ENCODE measurements at regions not wholly inside any gene's neighbourhood (a gene's known extent, or its start where the extent isn't known, plus 50 kb on each side); places are given as distances from the start of the nearest gene placed in this dataset.
"Not testable (repeated sequence)": the region's sequence is repeated elsewhere in the genome, so short reads cannot be mapped to it uniquely, and the experiment has no call there.

DNA sequence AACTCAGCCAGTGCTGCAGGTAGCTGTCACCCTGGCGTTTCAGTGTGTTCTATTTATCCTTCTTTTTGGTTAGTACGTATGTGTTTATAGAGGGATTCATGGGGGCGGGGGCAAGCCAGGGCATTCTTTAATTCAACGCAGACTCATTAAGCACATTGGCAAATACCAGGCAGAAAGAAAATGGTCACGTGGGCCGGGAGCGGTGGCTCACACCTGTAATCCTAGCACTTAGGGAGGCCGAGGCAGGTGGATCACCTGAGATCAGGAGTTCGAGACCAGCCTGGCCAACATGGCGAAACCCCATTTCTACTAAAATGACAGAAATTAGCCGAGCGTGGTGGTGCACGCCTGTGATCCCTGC lies 69.1 kb downstream of the HAPSTR1 start:
- DNase-seq (ENCODE audit: low read depth) = no peak
- H3K4me1 ChIP-seq (ENCODE audit: control insufficient read depth, insufficient read depth, low read length) = no peaks in the 10 kb centered on the region
- no peaks in the 10 kb centered on the region for H3K36me3 ChIP-seq (ENCODE audit: control insufficient read depth, insufficient read depth, low read length, severe bottlenecking)
- H3K9me3 ChIP-seq (ENCODE audit: control insufficient read depth, low read length) = no peaks in the 10 kb centered on the region
- H3K27me3 ChIP-seq (replicated peaks; ENCODE audit: control insufficient read depth, insufficient read depth, low read length) = peaks cover 3% of the 10 kb centered on the region
- no peak overlapping the region for H3K9ac ChIP-seq (ENCODE audit: low read length)
- H3K4me3 ChIP-seq (ENCODE audit: low read length) = no peak overlapping the region

DNA sequence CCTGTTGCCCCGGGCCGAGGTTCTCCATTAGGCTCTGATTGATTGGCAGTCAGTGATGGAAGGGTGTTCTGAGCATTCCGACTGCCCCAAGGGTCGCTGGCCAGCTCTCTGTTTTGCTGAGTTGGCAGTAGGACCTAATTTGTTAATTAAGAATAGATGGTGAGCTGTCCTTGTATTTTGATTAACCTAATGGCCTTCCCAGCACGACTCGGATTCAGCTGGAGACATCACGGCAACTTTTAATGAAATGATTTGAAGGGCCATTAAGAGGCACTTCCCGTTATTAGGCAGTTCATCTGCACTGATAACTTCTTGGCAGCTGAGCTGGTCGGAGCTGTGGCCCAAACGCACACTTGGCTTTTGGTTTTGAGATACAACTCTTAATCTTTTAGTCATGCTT lies 74.2 kb downstream of the HAPSTR1 start:
- no peak for DNase-seq (ENCODE audit: low read depth)
- Histone ChIP-seq H3K9ac (ENCODE audit: low read length) (no peak overlapping the region), H3K36me3 (ENCODE audit: control insufficient read depth, insufficient read depth, low read length, severe bottlenecking) (no peaks in the 10 kb centered on the region), H3K4me3 (ENCODE audit: low read length) (no peak overlapping the region), H3K4me1 (ENCODE audit: control insufficient read depth, insufficient read depth, low read length) (no peaks in the 10 kb centered on the region), H3K9me3 (ENCODE audit: control insufficient read depth, low read length) (no peaks in the 10 kb centered on the region), H3K27me3 (replicated peaks; ENCODE audit: control insufficient read depth, insufficient read depth, low read length) (peaks cover 8% of the 10 kb centered on the region)

DNA sequence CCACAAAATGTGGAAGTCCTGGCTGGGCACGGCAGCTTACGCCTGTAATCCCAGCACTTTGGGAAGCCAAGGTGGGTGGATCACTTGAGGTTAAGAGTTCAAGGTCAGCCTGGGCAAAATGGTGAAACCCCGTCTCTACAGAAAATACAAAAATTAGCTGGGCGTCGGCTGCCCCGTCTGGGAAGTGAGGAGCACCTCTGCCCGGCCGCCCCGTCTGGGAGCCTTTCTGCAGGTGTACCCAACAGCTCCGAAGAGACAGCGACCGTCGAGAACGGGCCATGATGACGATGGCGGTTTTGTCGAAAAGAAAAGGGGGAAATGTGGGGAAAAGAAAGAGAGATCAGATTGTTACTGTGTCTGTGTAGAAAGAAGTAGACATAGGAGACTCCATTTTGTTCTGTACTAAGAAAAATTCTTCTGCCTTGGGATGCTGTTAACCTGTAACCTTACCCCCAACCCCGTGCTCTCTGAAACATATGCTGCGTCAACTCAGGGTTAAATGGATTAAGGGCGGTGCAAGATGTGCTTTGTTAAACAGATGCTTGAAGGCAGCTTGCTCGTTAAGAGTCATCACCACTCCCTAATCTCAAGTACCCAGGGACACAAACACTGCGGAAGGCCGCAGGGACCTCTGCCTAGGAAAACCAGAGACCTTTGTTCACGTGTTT lies 75.0 kb downstream of the HAPSTR1 start:
- H3K27me3 ChIP-seq (replicated peaks; ENCODE audit: control insufficient read depth, insufficient read depth, low read length); H3K4me1 ChIP-seq (ENCODE audit: control insufficient read depth, insufficient read depth, low read length); H3K4me3 ChIP-seq (ENCODE audit: low read length); H3K9ac ChIP-seq (ENCODE audit: low read length); DNase-seq (ENCODE audit: low read depth); H3K36me3 ChIP-seq (ENCODE audit: control insufficient read depth, insufficient read depth, low read length, severe bottlenecking); H3K9me3 ChIP-seq (ENCODE audit: control insufficient read depth, low read length): not testable (repeated sequence)

GRCh38 chr16:9169094-9169493 lies 77.7 kb downstream of the HAPSTR1 start:
- Histone ChIP-seq H3K27me3 (replicated peaks; ENCODE audit: control insufficient read depth, insufficient read depth, low read length) (peaks cover 12% of the 10 kb centered on the region), H3K36me3 (ENCODE audit: control insufficient read depth, insufficient read depth, low read length, severe bottlenecking) (no peaks in the 10 kb centered on the region), H3K9ac (ENCODE audit: low read length) (no peak overlapping the region), H3K4me1 (ENCODE audit: control insufficient read depth, insufficient read depth, low read length) (no peaks in the 10 kb centered on the region), H3K4me3 (ENCODE audit: low read length) (no peak overlapping the region), H3K9me3 (ENCODE audit: control insufficient read depth, low read length) (no peaks in the 10 kb centered on the region)
- no peak for DNase-seq (ENCODE audit: low read depth)

GRCh38 chr16:9170470-9170869 lies 79.0 kb downstream of the HAPSTR1 start:
- Histone ChIP-seq H3K4me3 (ENCODE audit: low read length) (no peak overlapping the region), H3K9ac (ENCODE audit: low read length) (no peak overlapping the region), H3K36me3 (ENCODE audit: control insufficient read depth, insufficient read depth, low read length, severe bottlenecking) (no peaks in the 10 kb centered on the region), H3K4me1 (ENCODE audit: control insufficient read depth, insufficient read depth, low read length) (no peaks in the 10 kb centered on the region), H3K27me3 (replicated peaks; ENCODE audit: control insufficient read depth, insufficient read depth, low read length) (peaks cover 12% of the 10 kb centered on the region), H3K9me3 (ENCODE audit: control insufficient read depth, low read length) (no peaks in the 10 kb centered on the region)
- DNase-seq (ENCODE audit: low read depth) = peak; percentile 5

GRCh38 chr16:9176547-9177418 lies 85.3 kb downstream of the HAPSTR1 start:
- Histone ChIP-seq H3K36me3 (ENCODE audit: control insufficient read depth, insufficient read depth, low read length, severe bottlenecking) (no peaks in the 10 kb centered on the region), H3K4me3 (ENCODE audit: low read length) (no peak overlapping the region), H3K27me3 (replicated peaks; ENCODE audit: control insufficient read depth, insufficient read depth, low read length) (peaks cover 4% of the 10 kb centered on the region), H3K9ac (ENCODE audit: low read length) (no peak overlapping the region), H3K4me1 (ENCODE audit: control insufficient read depth, insufficient read depth, low read length) (no peaks in the 10 kb centered on the region), H3K9me3 (ENCODE audit: control insufficient read depth, low read length) (no peaks in the 10 kb centered on the region)
- no peak for DNase-seq (ENCODE audit: low read depth)

GRCh38 chr16:9177861-9178260 lies 86.4 kb downstream of the HAPSTR1 start:
- Histone ChIP-seq H3K4me1 (ENCODE audit: control insufficient read depth, insufficient read depth, low read length) (no peaks in the 10 kb centered on the region), H3K36me3 (ENCODE audit: control insufficient read depth, insufficient read depth, low read length, severe bottlenecking) (no peaks in the 10 kb centered on the region), H3K9ac (ENCODE audit: low read length) (no peak overlapping the region), H3K4me3 (ENCODE audit: low read length) (no peak overlapping the region), H3K27me3 (replicated peaks; ENCODE audit: control insufficient read depth, insufficient read depth, low read length) (peaks cover 4% of the 10 kb centered on the region), H3K9me3 (ENCODE audit: control insufficient read depth, low read length) (no peaks in the 10 kb centered on the region)
- no peak for DNase-seq (ENCODE audit: low read depth)

DNA sequence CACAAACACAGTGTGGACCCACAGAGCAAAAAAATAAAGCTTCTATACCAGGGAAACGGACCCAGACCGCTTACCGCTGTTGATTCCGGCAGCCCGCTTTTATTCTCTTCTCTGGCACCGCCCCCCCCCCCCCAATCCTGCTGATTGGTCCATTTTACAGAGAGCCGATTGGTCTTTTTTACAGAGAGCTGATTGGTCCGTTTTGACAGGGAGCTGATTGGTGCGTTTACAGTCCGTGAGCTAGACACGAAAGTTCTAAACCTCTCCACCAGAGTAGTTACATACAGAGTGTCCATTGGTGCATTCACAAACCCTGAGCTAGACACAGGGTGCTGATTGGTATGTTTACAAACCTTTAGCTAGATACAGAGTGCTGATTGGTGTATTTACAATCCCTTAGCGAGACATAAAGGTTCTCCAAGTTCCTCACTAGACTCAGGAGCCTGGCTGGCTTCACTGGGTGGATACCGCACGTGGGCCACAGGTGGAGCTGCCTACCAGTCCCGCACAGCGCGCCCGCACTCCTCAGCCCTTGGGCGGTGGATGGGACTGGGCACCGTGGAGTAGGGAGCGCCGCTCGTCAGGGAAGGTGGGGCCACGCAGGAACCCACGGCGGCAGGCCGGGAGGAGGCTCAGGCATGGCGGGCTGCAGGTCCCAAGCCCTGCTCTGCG lies 92.4 kb downstream of the HAPSTR1 start:
- H3K4me1 ChIP-seq (ENCODE audit: control insufficient read depth, insufficient read depth, low read length) = no peaks in the 10 kb centered on the region
- DNase-seq (ENCODE audit: low read depth) = no peak
- no peaks in the 10 kb centered on the region for H3K9me3 ChIP-seq (ENCODE audit: control insufficient read depth, low read length)
- H3K36me3 ChIP-seq (ENCODE audit: control insufficient read depth, insufficient read depth, low read length, severe bottlenecking) = no peaks in the 10 kb centered on the region
- no peak overlapping the region for H3K4me3 ChIP-seq (ENCODE audit: low read length)
- no peak overlapping the region for H3K9ac ChIP-seq (ENCODE audit: low read length)
- H3K27me3 ChIP-seq (replicated peaks; ENCODE audit: control insufficient read depth, insufficient read depth, low read length) = no peaks in the 10 kb centered on the region

DNA sequence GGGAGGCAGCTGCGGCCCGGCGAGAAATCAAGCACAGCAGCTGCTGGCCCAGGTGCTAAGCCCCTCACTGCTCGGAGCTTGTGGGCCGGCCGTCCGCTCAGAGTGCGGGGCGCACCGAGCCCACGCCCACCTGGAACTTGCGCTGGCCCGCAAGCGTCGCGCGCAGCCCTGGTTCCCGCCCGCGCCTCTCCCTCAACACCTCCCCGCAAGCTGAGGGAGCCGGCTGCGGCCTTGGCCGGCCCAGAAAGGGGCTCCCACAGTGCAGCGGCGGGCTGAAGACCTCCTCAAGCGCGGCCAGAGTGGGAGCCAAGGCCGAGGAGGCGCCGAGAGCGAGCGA lies 92.9 kb downstream of the HAPSTR1 start:
- Histone ChIP-seq H3K4me1 (ENCODE audit: control insufficient read depth, insufficient read depth, low read length) (no peaks in the 10 kb centered on the region), H3K36me3 (ENCODE audit: control insufficient read depth, insufficient read depth, low read length, severe bottlenecking) (no peaks in the 10 kb centered on the region), H3K9ac (ENCODE audit: low read length) (no peak overlapping the region), H3K27me3 (replicated peaks; ENCODE audit: control insufficient read depth, insufficient read depth, low read length) (no peaks in the 10 kb centered on the region), H3K4me3 (ENCODE audit: low read length) (no peak overlapping the region), H3K9me3 (ENCODE audit: control insufficient read depth, low read length) (no peaks in the 10 kb centered on the region)
- DNase-seq (ENCODE audit: low read depth) = no peak

GRCh38 chr16:9185381-9185780 lies 93.9 kb downstream of the HAPSTR1 start:
- no peak overlapping the region for H3K9ac ChIP-seq (ENCODE audit: low read length)
- no peak for DNase-seq (ENCODE audit: low read depth)
- H3K4me1 ChIP-seq (ENCODE audit: control insufficient read depth, insufficient read depth, low read length) = no peaks in the 10 kb centered on the region
- no peaks in the 10 kb centered on the region for H3K36me3 ChIP-seq (ENCODE audit: control insufficient read depth, insufficient read depth, low read length, severe bottlenecking)
- no peaks in the 10 kb centered on the region for H3K9me3 ChIP-seq (ENCODE audit: control insufficient read depth, low read length)
- H3K27me3 ChIP-seq (replicated peaks; ENCODE audit: control insufficient read depth, insufficient read depth, low read length) = no peaks in the 10 kb centered on the region
- no peak overlapping the region for H3K4me3 ChIP-seq (ENCODE audit: low read length)

- Histone ChIP-seq H3K27me3 (replicated peaks; ENCODE audit: control insufficient read depth, insufficient read depth, low read length) (no peaks in the 10 kb centered on the region), H3K36me3 (ENCODE audit: control insufficient read depth, insufficient read depth, low read length, severe bottlenecking) (no peaks in the 10 kb centered on the region), H3K4me1 (ENCODE audit: control insufficient read depth, insufficient read depth, low read length) (no peaks in the 10 kb centered on the region), H3K9me3 (ENCODE audit: control insufficient read depth, low read length) (no peaks in the 10 kb centered on the region), H3K4me3 (ENCODE audit: low read length) (no peak overlapping the region), H3K9ac (ENCODE audit: low read length) (no peak overlapping the region)
- no peak for DNase-seq (ENCODE audit: low read depth)
These were observed 94.6 kb downstream of the HAPSTR1 start for GRCh38 chr16:9186061-9186460.

Measured in adipocyte (in vitro differentiated cells).